HG03521 (cell line): ENCODE measurements at regions not wholly inside any gene's neighbourhood (a gene's known extent, or its start where the extent isn't known, plus 50 kb on each side); places are given as distances from the start of the nearest gene placed in this dataset.
"Not testable (repeated sequence)": the region's sequence is repeated elsewhere in the genome, so short reads cannot be mapped to it uniquely, and the experiment has no call there.

ENCODE experiments used
- ATAC-seq: cut with Tn5 transposase; IDR thresholded peaks from one replicate; pipeline ENCODE4 v1.9.1; 2021; ENCODE audit warnings: mild to moderate bottlenecking, moderate library complexity; ENCODE audit not compliant: unreplicated experiment

DNA sequence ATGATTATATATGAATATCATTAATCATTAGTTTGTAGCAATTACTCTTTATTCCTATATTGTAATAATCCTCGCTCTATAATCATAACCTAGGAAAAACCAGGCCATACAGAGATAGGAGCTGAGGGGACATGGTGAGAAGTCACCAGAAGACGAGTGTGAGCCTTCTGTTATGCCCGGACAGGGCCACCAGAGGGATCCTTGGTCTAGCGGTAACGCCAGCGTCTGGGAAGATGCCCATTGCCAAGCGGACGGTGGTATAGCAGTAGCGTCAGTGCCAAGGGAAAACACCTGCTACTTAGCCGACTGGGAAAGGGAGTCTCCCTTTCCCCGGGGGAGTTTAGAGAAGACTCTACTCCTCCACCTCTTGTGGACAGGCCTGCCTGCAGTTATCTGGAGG is 1347.6 kb downstream of the GATA3 start:
- not testable (repeated sequence) for ATAC-seq

GRCh38 chr10:9402507-9403195 is 1348.2 kb downstream of the GATA3 start:
- ATAC-seq: not testable (repeated sequence)

GRCh38 chr10:9407201-9407600 is 1352.7 kb downstream of the GATA3 start:
- ATAC-seq: not testable (repeated sequence)

DNA sequence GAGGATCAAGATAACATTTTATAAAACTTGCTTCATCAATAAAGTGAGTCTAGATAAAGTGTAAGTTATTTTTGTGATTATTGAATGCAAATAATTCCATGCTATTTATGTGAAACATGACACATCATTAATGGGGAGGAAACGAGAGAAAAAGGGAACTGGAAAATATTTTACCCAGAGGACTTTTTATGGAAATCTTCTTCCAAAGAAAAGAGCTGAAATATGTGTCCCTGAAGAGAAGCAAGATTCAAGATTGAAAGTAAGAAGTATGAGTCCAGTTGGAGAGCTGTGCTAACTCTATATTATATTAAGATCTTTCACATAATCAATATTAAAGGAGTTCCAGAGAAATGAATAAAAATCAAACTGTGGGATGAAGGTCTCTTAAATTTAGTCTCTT is 1361.8 kb downstream of the GATA3 start:
- no peak for ATAC-seq

GRCh38 chr10:9419757-9420156 is 1365.3 kb downstream of the GATA3 start:
- ATAC-seq: no peak

DNA sequence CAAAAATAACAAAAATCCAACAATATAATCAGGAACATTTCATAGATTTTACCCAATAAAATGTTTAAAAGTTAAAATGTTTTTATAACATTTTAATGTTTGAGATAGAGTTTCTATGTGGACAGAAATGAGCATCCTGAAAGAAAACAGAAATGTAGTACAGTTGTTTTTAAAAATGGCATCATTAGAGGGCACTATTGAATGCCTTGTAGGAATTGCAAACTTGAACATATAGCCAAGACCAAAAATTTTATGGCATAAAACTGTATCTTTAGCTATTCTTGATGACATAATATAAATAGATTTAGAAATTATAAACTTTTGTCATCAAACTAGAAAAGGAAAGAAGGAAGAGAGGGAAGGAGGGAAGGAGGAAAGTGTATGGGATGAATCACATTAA is 1372.7 kb downstream of the GATA3 start:
- ATAC-seq: no peak

- ATAC-seq: no peak
Observed at GRCh38 chr10:9437131-9437530, 1382.6 kb downstream of the GATA3 start.

DNA sequence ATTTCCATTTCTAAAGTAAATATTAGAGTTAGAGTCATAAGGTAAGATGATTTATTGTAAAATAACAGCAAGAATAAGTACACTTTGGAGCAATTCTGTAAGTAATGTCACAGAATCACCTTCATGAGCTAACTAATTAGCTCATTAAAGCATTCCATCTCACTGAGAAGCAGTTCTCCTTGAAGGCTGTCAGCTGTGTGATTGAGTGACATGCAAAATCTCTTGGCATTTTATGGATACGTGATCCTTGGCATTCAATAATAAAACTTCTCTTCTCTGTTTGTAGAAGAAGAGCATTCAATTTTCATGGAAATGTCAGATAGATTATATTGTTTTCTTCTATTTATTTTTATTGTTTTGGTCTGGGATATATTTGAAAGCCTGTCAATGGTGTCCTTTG is 1389.3 kb downstream of the GATA3 start:
- ATAC-seq: no peak

- no peak for ATAC-seq
Observed at GRCh38 chr10:9449530-9449929, 1395.0 kb downstream of the GATA3 start.

- no peak for ATAC-seq
Observed at GRCh38 chr10:9450801-9451200, 1396.3 kb downstream of the GATA3 start.

DNA sequence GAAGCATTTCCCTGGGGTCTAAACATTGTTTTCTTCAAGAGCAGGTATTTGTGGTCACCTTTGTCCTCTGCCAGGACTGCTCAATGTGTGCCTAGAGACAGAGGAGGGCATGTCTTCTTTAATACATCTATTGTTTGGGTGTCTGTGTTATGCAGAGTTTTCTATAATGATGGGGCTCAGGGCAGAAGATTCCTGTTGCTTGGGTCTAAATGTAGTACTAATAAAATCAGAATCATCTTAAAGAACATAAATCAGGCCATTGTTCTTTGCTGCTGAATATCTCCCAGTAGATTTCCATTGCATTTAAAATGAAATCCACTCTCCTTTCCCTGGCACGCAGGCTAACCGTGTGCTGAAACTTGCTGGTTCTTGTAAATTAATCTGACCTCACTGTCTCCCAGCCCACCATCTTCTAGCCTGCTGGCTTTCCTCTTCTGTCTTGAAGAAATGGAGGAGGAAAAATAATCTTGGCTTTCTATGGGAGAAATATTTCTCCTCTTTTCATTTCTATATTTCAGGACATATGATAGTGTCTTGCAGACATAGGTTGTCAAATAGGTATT is 1396.8 kb downstream of the GATA3 start:
- ATAC-seq: no peak

DNA sequence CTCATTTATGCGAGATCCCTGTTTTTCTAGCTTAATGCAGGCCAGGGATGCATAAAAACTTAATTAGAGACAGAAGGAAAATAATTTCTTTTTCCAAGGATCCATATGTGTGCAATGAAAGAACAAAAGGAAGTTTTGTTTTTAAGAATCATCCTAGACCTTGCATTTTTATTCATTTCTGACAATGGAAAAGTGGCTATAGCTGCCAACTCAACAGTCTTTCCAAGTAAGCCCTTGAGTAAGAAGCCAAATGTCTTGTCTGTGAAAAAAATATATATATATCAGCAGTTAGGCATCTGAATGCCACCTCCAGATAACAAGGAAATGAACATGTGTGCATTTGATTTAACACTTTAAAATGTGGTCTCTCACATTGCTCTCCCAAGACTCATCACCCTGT is 1397.6 kb downstream of the GATA3 start:
- ATAC-seq: no peak

GRCh38 chr10:9453871-9454270 is 1399.4 kb downstream of the GATA3 start:
- not testable (repeated sequence) for ATAC-seq

DNA sequence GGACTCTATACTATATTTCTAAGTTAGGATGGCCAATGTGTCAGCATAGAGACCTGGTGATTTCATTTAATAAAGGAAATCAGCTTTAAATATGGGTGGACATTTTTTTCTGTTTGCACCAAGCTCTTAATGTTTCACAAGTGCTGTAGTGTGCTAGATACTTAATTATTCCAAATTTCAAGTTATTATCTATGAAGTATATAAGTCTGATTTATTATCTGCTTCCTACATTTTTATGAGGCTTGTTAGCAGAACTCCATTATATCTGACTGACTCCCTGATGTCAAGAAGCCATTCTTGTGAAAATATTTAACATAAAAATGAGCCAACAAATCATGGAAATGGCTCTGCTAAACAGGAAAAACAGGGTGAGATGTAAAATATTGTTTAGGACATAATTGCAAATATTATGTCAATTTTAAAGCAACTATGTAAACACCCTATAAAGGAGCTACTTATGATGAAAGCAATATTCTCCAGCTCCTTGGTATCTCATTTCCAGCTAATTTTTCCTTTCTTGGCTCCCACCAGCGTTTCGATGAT is 1415.2 kb downstream of the GATA3 start:
- ATAC-seq: no peak

- ATAC-seq: no peak
Observed at GRCh38 chr10:9470581-9470980, 1416.1 kb downstream of the GATA3 start.

DNA sequence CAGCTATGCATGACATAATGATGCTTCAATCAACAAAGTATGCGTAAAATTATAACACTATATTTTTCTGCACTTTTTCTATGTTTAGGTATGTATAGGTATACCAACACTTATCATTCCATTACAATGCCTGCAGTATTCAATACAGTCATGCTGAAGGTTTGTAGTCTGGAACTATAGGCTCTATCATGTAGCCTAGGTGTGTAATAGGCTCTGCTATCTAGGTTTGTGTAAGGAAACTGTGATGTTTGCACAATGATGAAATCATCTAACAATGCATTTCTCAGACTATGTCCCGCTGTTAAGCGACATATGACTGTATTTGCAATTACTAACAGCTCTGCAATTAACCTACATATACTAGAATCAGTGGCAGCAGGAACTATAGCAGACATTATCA is 1447.5 kb downstream of the GATA3 start:
- ATAC-seq: no peak

DNA sequence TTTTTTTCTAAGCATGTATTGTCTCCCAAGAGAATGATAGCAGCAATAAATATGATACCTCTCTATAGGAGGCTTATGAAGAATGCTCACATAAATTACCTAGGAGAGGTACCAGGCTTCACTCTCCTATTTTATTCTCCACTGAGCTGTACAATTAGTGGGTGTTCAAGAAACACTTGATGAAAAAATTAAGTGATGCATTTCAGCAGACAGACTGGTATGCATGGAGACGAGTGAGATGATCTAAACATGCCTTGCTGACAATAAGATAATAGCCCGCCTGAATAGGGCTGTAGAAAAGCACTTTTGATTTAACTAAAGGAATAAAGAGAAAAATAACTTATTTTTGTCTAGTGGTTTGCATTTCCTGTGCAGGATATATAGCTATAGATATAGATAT is 1449.7 kb downstream of the GATA3 start:
- ATAC-seq: no peak

DNA sequence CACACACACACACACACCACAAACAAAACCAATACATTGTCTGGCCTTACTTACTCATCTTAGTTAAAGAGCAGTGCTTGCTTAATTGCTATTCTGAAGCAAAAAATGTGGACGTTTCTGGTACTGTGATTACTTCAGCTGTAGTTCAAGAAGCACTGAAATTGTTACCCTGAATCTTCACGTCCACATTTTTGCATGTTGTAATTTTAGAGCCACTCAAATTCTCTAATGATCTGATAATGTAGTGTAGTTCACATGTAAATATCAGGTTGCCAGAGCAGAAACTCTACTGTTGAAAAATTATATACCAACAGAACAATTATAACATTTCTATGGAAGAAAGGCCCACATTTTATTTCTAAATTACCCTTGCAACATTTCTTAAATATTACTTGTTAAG is 1451.1 kb downstream of the GATA3 start:
- ATAC-seq: no peak

GRCh38 chr10:9508606-9509005 is 1454.1 kb downstream of the GATA3 start:
- ATAC-seq: no peak

GRCh38 chr10:9510626-9511025 is 1456.1 kb downstream of the GATA3 start:
- no peak for ATAC-seq

DNA sequence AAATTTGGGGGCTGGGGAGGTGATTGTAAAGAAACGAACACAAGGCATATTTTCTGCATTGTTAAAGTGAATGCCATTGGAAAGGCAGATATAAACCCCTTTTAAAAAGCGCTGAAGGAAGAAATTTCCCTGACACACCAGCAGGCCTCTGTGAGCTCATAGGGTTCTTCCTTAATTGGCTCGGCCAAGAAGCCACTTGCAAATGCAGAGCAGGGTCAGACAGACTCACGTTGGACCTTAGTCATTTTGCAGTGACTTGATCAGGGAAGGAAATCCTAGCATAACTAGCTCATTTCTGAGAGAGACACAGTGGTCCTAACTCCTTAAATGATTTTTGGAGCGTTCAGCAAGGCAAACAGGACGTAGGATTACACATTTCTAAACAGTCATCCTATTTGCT is 1461.4 kb downstream of the GATA3 start:
- ATAC-seq: no peak

DNA sequence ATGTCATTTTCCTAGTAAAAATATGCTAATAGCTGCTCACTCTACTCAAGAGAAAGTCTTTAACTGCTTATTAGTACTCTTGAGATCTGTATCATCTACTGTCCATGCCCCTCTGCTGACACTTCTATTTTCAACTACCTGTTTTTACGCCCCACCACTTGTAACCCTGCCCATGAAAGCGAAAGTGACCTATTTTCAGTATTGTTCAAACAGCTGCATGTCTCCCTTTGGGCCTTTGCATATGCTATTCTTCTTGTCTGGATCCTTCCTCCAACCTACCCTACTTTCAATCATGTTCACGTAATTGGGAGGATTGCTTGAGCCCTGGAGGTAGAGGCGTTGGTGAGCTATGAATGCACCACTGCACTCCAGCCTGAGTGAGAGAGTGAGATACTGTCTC is 1481.3 kb downstream of the GATA3 start:
- peak; percentile 92 for ATAC-seq

DNA sequence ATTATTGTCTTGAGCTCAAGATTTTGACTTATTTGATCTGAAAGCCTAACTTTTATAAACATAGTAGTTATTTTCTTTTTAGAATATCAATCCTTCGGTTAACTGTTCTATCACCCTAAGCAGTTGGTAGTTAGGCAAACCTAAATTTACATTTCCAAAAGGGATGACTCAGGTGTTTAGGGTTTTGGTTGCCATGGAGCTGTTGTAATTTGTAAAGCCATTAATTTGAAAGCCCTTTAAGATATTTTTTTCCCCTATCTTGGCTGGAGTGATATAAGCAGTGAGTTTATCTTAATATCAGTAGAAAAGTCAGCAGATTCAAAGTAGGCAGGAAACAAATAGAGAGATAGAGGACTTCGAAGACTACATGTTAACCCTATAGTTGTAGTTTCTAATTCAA is 1472.6 kb upstream of the CELF2 start:
- no peak for ATAC-seq
